GM18909 (cell line): ENCODE measurements at regions not wholly inside any gene's neighbourhood (a gene's known extent, or its start where the extent isn't known, plus 50 kb on each side); places are given as distances from the start of the nearest gene placed in this dataset.

Source experiments
- ATAC-seq: cut with Tn5 transposase; IDR thresholded peaks from one replicate; pipeline ENCODE4 v1.9.1; 2021; ENCODE audit warnings: mild to moderate bottlenecking; ENCODE audit not compliant: unreplicated experiment, poor library complexity

DNA sequence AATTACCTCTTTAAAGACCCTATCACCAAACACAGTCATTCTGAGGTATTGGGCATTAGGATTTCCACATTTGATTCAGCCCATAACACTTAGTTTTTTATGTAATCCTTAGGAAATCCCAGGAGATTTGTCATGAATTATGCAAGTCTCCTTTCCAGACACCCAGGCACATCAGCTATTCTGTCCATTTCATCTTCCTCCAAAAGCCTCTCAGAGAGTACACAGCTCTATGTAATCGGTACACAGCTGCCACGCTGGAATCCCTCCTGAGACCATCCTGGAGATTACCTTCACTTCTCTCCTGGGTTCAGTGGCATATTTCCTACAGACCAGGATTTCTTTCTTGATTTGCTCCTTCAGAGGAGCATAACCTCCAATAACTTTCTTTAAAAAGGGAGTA is 2309.8 kb upstream of the WWC1 start:
- ATAC-seq = no peak

DNA sequence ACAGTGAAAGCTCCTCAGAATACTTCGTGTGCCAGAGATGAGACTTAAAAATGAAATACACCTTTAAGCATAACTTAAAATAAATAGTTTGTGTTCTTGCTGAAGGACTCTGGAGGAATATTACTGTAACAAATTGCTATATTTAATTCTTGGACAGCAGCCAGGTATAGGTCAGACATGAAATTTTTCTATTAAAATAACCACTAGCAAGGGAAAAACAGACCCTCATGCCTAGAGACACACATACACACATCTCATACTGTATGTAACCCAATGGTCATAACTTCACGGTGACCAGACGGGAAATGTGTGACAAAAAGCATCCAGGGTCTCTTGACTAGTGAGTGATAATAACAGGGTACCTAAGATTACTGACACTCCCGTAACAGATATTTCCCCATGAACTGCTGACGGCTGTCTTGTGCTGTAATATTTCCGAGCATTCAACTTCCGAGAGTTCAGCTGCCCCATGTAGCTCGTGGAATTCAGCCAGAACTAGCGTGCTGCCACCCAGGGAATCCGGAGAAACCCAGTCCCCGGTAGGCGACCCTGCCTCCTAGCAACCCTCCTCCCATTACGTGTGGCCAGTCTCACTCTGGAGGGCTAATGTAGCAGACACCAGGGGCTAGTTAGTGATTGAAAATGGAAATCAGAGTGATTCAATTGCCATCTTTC is 2295.1 kb upstream of the WWC1 start:
- no peak for ATAC-seq

DNA sequence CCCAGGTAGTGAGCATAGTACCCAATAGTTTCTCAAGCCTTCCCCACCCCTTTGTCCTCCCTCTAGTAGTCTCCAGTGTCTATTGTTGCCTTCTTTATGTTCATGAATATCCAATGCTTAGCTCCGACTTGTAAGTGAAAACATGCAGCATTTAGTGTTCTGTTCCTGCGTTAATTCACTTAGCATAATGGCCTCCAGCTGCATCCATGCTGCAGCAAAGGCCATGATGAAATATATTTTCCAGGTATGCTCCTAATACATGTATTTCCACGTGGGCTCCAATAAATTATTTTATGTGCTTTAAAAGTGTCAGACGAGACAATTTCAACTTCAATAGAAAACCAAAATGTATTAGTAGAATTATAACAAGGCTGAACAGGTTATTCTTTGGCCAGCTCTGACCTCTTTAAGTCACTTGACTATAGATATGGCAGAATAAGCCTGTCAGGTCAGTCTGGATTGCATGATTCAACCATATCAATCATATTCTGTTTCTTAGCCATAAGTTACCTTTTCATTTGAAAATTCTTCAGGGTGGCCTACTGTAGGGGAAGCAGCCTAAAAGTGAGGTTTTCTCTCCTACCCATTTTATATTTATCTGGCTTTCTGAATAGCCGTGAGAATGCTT is 2291.6 kb upstream of the WWC1 start:
- no peak for ATAC-seq

DNA sequence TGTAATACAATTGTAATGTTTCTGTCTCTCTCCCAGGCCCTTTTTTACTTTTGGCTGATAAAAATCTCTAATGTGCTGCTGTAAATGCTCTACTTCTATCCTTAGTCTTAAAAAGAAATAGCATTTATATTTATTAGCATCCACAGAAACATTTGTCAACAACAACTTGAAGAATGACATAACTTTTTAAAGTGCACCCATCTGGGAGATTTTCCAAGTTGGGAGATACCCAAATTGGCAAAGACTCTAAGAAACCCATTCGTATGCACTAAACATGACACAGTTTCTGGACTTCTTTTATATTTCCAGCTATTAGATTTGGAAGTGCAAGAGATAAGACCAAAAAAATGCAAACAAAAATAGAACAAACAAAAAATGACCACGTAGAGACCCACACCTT is 2287.4 kb upstream of the WWC1 start:
- no peak for ATAC-seq

DNA sequence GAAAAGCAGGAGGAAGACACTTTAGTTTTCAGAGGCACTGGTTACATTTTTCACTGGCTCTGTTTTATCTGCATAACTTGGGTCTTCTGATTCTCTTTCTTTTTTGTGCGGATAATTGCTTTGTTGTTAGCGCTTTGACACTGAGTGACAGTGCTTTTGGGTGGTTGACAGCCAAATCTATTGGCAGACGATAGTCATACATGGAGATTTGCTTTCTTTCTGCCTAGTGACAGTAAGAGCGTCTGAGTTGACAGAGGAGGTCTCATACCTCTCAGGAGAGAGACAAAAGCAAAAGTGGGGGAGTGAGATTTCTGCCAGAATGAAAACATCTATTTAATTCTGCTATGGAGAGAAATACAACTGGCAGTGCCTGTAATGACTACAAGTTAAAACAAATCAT is 2278.0 kb upstream of the WWC1 start:
- no peak for ATAC-seq

DNA sequence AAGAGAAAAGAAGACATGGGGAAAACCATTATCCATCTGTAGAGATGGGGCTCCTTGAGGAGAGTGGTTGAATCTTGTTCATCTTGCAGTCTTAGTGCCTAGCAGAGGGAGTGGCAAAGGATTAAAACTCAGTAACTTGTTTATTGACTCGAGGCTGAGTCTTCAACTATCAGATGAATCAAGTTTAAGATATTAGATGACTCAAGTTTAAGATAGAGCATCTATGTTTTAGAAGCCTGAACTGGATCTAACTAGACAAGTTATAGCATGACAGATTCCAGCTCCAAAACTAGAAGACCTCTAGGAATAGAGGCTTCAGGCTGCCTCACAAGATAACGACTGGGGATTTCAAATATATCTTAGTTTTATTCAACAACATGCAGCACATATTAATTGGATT is 2277.2 kb upstream of the WWC1 start:
- ATAC-seq = no peak

DNA sequence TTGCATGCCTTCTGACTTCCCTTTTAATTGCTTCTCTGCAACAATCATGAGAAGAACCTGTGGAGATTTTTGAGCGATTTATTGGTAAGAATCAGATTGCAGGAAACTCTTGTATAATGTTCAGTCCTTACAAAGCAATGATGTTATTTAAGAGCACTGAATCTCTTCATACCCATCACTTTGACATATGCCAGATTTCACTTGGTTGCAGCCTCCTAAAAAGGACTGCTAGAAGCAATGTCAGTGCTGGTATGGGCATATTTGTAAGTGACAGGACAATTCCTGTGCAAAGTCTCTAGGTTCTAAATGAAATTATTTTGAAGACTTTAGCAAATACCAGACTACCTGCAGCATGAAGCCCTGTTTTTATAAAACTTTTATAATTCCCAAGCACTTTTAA is 2272.7 kb upstream of the WWC1 start:
- ATAC-seq = no peak

DNA sequence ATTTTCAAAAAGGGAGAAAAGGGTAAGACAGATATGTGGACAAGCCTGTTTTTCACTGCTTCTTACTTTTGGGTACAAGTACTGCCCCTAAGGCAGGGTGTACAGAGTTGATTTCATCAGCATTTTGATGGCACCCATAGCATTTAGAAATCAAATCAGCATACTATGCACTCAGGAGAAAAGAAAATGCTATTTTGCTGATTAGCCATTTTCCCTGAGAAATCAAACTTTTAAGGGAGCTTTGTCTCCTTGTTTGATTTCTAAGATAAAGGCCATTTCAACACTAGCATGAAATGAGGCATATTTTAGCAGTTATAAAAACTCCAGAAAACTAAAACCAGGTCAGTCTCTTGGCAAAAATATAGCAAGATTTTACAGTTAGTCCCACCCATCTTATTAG is 2269.4 kb upstream of the WWC1 start:
- ATAC-seq = no peak

DNA sequence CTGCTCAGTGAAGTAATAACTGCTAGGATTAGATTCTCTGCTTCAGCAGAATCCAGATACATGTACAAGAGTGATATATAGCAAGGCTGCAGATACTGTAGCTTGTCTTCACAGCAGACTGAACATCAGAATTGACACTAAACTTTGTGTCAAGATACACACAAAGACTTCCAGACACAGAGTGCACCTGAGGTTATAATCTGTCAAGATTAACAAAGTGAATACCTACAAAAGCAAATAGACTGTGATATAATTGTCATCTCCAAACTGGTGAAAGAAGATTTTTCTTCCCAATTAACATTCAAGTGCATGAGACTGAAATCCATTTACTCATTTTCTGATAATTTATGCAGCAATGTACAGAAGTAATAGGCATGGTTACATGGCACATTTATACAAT is 2266.5 kb upstream of the WWC1 start:
- no peak for ATAC-seq

DNA sequence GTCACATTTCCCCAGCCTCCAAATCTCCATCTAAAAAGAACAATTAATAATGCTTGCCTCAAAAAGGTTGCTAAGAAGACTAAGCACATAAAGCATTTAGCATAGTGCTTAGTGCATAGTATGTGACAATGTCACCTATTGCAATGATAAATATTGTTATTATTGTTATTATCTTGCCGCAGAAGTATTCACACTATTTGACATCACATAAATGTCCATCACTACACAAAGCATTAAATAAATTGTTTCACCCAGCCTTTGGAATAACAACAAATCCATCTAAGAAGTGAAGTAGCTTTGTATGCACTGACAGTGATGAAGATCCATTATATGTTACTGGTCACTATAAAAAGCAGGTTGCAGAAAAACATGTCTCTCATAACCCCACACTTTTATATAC is 2263.9 kb upstream of the WWC1 start:
- no peak for ATAC-seq

DNA sequence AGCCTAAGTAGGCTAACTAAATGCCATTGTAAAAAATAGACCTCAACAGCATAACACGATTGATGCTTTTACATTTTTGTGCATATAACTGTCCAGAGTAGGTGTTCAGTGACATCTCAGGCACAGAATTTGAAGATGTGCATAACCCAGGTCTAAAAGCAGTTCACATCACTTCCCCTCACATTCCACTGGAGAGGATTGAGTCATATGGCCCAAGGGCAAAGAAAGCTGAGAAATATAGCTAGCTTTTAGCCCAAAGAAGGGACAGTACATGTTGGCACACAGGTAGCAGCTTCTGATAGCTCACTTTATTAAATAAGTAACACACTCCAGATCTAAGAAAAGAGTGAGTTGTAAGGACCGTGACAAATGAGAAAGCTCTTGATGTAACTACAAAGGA is 2259.5 kb upstream of the WWC1 start:
- no peak for ATAC-seq

DNA sequence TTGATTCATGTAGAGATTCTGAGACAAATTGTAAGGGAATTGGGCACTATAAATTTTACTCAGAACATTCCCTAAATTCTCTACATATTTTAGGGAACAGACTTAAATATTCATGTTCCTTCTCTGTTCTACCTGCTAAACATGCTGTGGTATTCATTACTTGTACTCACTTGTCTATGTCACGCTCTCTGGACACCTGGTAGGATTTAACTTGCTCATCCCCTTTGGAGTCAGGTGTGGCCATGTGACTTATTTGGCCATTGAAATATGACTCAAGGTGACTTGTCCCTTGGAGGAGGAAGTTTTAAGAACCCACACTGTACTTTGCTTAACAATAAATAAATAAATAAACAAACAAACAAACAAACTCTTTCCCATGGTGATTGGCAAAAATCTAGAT is 2258.8 kb upstream of the WWC1 start:
- no peak for ATAC-seq

DNA sequence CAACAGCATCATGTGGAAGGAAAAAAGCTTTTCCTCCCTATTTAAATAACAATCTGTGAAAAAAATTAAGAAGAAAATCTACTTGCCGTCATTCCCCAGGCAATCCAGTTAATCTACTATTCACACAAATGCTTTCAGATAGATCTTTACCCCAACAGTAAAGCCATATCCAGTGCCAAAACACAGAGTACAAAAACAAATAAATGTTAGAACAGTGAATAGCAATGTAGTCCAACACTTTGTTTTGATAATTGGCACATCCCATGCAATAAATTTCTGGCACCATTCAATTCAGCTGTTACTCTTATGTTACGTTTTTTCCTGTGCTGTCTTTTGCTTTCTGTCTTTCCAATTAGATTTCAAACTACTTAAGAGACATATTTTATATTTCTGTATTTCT is 2245.5 kb upstream of the WWC1 start:
- ATAC-seq = no peak

DNA sequence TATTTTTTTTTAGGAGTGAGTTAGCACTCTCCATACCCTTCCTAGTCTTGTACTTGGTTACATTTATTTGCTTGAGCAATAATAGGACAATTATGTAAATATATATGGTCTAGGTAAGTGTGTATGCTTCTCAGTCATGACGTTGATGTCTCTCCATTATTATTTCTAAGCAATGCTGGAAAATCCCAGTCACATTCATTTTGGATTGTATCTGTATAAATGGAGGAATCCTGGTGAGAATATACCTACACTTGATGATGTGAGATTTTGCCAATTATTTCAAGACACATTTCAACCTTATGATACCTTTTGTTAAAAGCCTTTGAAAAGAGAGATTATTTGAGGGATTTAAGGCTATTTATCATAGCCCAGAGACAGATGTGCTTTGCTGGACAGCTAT is 2244.5 kb upstream of the WWC1 start:
- no peak for ATAC-seq

DNA sequence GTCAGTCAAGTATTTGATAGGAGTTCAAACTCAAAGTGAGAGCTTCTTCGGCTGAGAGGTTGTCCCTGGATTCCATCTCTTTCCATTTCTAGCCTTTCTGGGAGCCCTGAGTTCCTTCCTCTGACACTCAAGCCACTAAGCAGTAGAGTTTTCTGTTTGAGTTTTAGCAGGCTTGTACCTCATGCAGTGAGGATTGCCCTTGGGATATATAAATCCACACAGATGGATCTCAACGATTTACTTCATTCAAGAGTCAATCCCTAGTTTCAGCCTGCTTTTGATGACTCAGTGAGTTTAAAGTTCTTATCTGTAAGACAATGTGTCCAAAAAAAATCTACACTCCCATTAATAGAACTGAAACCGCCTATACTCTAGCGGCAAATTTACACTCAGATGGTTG is 2240.9 kb upstream of the WWC1 start:
- ATAC-seq = no peak

DNA sequence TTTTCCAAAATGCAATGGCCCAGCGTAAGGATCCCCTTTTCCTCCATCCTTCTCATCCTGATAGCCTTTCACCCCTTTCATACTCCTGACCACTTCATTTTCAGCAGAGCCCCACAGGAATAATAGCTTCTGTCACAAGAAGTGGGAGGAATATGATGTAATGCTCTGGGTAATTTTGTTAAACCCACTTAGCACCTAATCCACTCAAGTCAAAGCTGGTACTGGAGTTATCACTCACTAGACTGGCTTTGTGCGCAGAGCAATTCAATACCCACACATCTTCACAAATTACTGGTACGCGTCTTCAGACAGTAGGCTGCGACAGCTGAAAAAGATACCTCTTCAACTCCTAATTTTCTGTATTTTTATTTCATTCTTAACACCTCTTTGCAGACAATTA is 2232.8 kb upstream of the WWC1 start:
- ATAC-seq = no peak

DNA sequence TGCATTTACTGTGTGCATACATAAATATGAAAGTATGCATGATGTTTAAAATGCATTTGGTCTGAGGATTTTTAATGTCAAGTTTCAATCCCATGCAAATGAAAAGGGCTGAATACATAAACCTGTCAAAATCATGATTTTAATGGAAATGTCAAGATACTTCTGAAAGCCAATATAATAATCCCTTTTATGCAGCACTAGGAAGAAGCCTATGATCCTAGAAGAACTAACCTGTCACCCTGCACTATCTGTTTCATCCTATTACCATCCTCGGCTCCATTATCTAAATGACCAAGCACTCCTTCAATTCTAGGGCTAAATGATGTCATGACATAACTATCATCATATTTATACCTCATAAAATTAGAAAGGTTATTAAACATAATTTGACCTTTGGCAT is 2229.4 kb upstream of the WWC1 start:
- ATAC-seq = no peak

DNA sequence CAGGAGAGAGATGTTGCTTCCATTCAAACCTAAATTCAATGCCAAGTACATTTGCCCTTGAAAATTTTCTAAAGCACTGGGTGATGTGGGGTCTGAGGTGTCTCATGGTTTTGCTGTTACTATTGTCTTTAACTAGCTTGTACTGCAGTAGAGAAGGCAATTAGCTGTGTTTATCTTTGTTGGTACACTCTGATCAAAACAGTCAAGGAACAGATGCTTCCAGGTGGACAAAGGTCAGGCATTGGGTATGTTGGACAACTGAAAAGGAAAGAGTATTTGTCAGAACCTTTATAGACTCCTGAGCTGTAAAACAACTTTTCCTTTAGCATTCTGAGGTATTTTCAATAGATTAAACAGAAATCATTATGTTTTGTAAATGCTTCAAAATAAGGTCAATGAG is 2228.7 kb upstream of the WWC1 start:
- ATAC-seq = no peak

DNA sequence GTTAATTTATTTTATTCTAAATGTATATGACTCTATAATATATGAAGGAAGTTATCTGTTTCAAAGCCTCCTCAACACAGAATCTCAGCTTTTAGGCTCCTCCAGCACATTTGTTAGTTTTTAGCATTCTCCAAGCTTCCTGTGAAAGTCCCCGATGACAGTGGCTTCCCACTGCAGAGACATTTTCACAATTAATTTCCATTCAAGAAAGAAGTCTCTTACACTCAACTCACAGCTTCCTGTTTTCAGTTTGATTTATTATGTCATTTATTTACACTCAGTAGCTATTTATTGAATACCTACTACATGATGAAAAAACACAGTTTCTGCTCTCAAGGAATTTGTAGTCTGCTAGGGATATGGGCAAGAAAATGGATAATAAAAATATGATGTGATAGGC is 2228.2 kb upstream of the WWC1 start:
- no peak for ATAC-seq

DNA sequence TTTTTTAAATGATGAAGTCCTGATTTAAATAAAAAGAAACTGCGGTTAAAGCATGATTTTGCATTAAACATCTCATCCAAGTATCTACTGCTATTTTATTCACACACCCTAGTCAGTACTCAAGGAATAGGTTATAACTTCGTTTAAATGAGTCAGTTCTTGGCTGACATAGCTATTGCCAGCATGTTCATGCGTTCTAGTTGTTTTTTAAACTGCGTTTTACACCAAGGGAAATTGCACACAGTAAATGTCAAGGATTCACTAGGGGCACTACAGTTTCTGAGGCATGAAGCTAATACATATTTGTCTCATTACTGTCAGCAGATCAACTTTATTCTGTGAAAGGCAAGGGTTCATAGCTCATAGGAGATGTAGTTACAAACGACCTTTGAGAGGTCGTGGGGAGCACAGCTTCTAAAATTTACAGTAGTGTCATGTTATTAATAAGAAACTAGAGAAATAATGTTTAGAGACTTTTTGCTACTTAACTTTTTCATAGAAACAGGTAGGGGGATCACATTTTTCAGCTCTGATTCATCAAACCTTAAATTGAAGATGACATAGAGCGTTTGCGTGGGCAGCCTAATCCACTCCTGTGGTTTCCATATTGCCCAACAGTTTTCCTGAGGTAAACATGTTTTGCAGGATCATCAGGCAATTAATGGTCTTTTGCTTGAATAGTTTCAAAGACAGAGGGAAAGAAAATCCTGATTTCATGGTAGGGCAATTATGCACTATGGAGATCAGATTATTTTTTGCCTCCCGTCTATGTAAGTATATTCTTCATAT is 2222.7 kb upstream of the WWC1 start:
- ATAC-seq = no peak

DNA sequence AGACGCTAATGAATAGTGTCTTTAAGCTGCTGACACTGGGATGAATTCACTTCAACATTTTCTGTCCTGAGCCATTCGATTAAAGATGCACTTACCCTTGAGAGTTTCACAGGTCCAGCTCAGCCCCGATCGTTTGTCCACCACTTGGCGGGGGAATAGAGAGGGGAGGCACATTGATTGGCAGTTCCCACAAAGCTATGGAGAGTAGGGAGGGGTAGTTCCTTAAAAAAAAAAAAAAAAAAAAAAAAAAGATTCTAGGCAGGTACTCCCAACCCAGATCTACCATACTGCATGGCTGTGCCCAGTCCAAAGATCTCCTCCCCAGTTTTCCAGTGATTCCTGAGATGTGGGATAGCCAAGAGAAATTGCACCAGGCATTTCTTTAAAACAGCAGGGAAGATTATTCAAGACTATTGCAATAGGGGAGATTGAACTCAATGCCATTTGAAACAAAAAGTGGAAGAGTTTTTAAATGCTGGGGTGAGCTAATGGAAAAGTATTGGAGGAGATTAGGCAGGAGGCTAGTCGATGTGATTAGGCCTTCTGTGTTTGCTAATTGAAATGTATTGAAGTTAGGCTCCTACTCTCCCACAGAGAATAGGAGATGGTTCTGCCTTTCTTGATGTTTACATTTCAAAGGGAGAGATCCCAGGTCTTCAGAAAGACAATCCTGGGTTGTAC is 2217.4 kb upstream of the WWC1 start:
- ATAC-seq = no peak
